SK-N-SH treated with all-trans-retinoic acid at 6 μM for 48 hours (cell line): ENCODE measurements at regions not wholly inside any gene's neighbourhood (a gene's known extent, or its start where the extent isn't known, plus 50 kb on each side); places are given as distances from the start of the nearest gene placed in this dataset.

Experiments
- ATAC-seq: fragments of 200-7000 bp; cut with Tn5 transposase; 3 replicates; pipeline ENCODE4 v1.9.1; 2020; ENCODE audit warnings: mild to moderate bottlenecking, moderate library complexity
- ARNTL ChIP-seq: fragments of 450-650 bp; formaldehyde crosslinking; IDR thresholded peaks from 2 replicates; pipeline ENCODE4 v1.5.0; 2020; ENCODE audit warnings: low read depth, mild to moderate bottlenecking, moderate library complexity, borderline replicate concordance
- BACH2 ChIP-seq: fragments of 250-450 bp; sonication (Bioruptor Pico); IDR thresholded peaks from 2 replicates; pipeline ENCODE4 v1.9.0; 2021; ENCODE audit warnings: mild to moderate bottlenecking, borderline replicate concordance
- CSDC2 ChIP-seq: fragments of 250-450 bp; sonication (Bioruptor Pico); IDR thresholded peaks from 2 replicates; pipeline ENCODE4 v1.5.0; 2020; ENCODE audit warnings: mild to moderate bottlenecking, moderate library complexity
- CSRNP3 ChIP-seq: fragments of 250-450 bp; sonication (Bioruptor Pico); IDR thresholded peaks from 2 replicates; pipeline ENCODE4 v1.5.1; 2021; ENCODE audit warnings: mild to moderate bottlenecking, moderate library complexity
- ESRRG ChIP-seq: fragments of 250-450 bp; sonication (Bioruptor Pico); IDR thresholded peaks from 2 replicates; pipeline ENCODE4 v1.6.1; 2021; ENCODE audit warnings: mild to moderate bottlenecking
- GLIS3 ChIP-seq: fragments of 250-450 bp; sonication (Bioruptor Pico); IDR thresholded peaks from 2 replicates; pipeline ENCODE4 v1.5.0; 2020; ENCODE audit warnings: mild to moderate bottlenecking, moderate library complexity
- ISL1 ChIP-seq: fragments of 250-450 bp; sonication (Bioruptor Pico); IDR thresholded peaks from 2 replicates; pipeline ENCODE4 v2.1.2; 2022; ENCODE audit warnings: mild to moderate bottlenecking, moderate library complexity
- OSR1 ChIP-seq: fragments of 250-450 bp; sonication (Bioruptor Pico); IDR thresholded peaks from 2 replicates; pipeline ENCODE4 v1.8.0; 2022; ENCODE audit warnings: moderate library complexity, mild to moderate bottlenecking, inconsistent platforms
- PATZ1 ChIP-seq: fragments of 250-450 bp; sonication (Bioruptor Pico); IDR thresholded peaks from 2 replicates; pipeline ENCODE4 v1.8.0; 2020; ENCODE audit warnings: mild to moderate bottlenecking, moderate library complexity, borderline replicate concordance
- POU6F1 ChIP-seq: fragments of 250-450 bp; sonication (Bioruptor Pico); IDR thresholded peaks from 2 replicates; pipeline ENCODE4 v1.8.0; 2021; ENCODE audit warnings: low read depth, mild to moderate bottlenecking, moderate library complexity, borderline replicate concordance
- PPARA ChIP-seq: fragments of 250-450 bp; sonication (Bioruptor Pico); IDR thresholded peaks from 2 replicates; pipeline ENCODE4 v1.5.0; 2020; ENCODE audit warnings: mild to moderate bottlenecking, borderline replicate concordance
- SNAI2 ChIP-seq: fragments of 250-450 bp; sonication (Bioruptor Pico); IDR thresholded peaks from 2 replicates; pipeline ENCODE4 v1.5.0; 2020; ENCODE audit warnings: mild to moderate bottlenecking, moderate library complexity
- TCF4 ChIP-seq: fragments of 250-450 bp; sonication (Bioruptor Pico); IDR thresholded peaks from 2 replicates; pipeline ENCODE4 v1.8.0; 2021; ENCODE audit warnings: mild to moderate bottlenecking, moderate library complexity, borderline replicate concordance
- TOX ChIP-seq: fragments of 250-450 bp; sonication (Bioruptor Pico); IDR thresholded peaks from 2 replicates; pipeline ENCODE4 v1.8.0; 2021; ENCODE audit warnings: mild to moderate bottlenecking, moderate library complexity, borderline replicate concordance
- TSHZ2 ChIP-seq: fragments of 250-450 bp; sonication (Bioruptor Pico); IDR thresholded peaks from 2 replicates; pipeline ENCODE4 v1.5.0; 2020; ENCODE audit warnings: mild to moderate bottlenecking, moderate library complexity
- ZC3H10 ChIP-seq: fragments of 250-450 bp; sonication (Bioruptor Pico); IDR thresholded peaks from 2 replicates; pipeline ENCODE4 v1.5.1; 2021; ENCODE audit warnings: mild to moderate bottlenecking, moderate library complexity
- ZFP3 ChIP-seq: fragments of 250-450 bp; sonication (Bioruptor Pico); IDR thresholded peaks from 2 replicates; pipeline ENCODE4 v1.5.0; 2020; ENCODE audit warnings: mild to moderate bottlenecking, moderate library complexity
- ZFP30 ChIP-seq: fragments of 450-650 bp; formaldehyde crosslinking; IDR thresholded peaks from 2 replicates; pipeline ENCODE4 v1.5.0; 2022; ENCODE audit warnings: mild to moderate bottlenecking, moderate library complexity
- ZNF565 ChIP-seq: fragments of 450-650 bp; formaldehyde crosslinking; conservative IDR thresholded peaks from 2 replicates; pipeline ENCODE4 v1.5.0; 2020; ENCODE audit warnings: low read depth, mild to moderate bottlenecking, moderate library complexity
- ZNF70 ChIP-seq: fragments of 450-650 bp; formaldehyde crosslinking; IDR thresholded peaks from 2 replicates; pipeline ENCODE4 v1.5.0; 2020; ENCODE audit warnings: mild to moderate bottlenecking, moderate library complexity
- ZNF8 ChIP-seq: fragments of 450-650 bp; formaldehyde crosslinking; IDR thresholded peaks from 2 replicates; pipeline ENCODE4 v1.5.0; 2020; ENCODE audit warnings: mild to moderate bottlenecking, moderate library complexity

- TF ChIP-seq CSDC2 = no peak
- TF ChIP-seq GLIS3 (CRISPR knock-in tag) = no peak
- TF ChIP-seq ZFP30 = no peak
- TF ChIP-seq TCF4 (CRISPR knock-in tag) = no peak
- TF ChIP-seq SNAI2 = no peak
- no peak for TF ChIP-seq ZNF565 (CRISPR knock-in tag)
- no peak for TF ChIP-seq ISL1 (CRISPR knock-in tag)
- no peak for TF ChIP-seq ARNTL (CRISPR knock-in tag)
- no peak for ATAC-seq
Measured at GRCh38 chr10:121337427-121337826, 260.8 kb downstream of the FGFR2 start.

GRCh38 chr10:121338206-121338980, 259.9 kb downstream of the FGFR2 start:
- no peak for ATAC-seq
- TF ChIP-seq GLIS3 (CRISPR knock-in tag) (no peak), ISL1 (CRISPR knock-in tag) (no peak), ZNF70 (CRISPR knock-in tag) (no peak), ZFP3 (CRISPR knock-in tag) (no peak), TCF4 (CRISPR knock-in tag) (no peak), PPARA (no peak), TSHZ2 (CRISPR knock-in tag) (no peak), POU6F1 (CRISPR knock-in tag) (no peak), ZNF565 (CRISPR knock-in tag) (no peak), BACH2 (CRISPR knock-in tag) (no peak), PATZ1 (no peak), OSR1 (CRISPR knock-in tag) (no peak), ZNF8 (no peak), CSRNP3 (CRISPR knock-in tag) (no peak), TOX (CRISPR knock-in tag) (no peak), CSDC2 (no peak), ZC3H10 (no peak), ARNTL (CRISPR knock-in tag) (no peak), ESRRG (CRISPR knock-in tag) (no peak)
- TF ChIP-seq, all 23 proteins: peak for 0

- ATAC-seq = no peak
- no peak for TF ChIP-seq CSDC2
- no peak for TF ChIP-seq POU6F1 (CRISPR knock-in tag)
- no peak for TF ChIP-seq OSR1 (CRISPR knock-in tag)
Measured at GRCh38 chr10:121339114-121339513, 259.1 kb downstream of the FGFR2 start.
